GM18951 (cell line): ENCODE measurements at regions not wholly inside any gene's neighbourhood (a gene's known extent, or its start where the extent isn't known, plus 50 kb on each side); places are given as distances from the start of the nearest gene placed in this dataset.
"Not testable (repeated sequence)": the region's sequence is repeated elsewhere in the genome, so short reads cannot be mapped to it uniquely, and the experiment has no call there.

ENCODE experiments used
- POLR2A ChIP-seq: IDR thresholded peaks from 4 replicates; pipeline ENCODE4 v1.6.1; 2011; ENCODE audit warnings: mild to moderate bottlenecking; ENCODE audit not compliant: insufficient read length, insufficient read depth; ENCODE audit errors: extremely low read depth
- in situ Hi-C: fragments of 300-500 bp; cut with MboI; formaldehyde crosslinking; loops from one replicate; pipeline ENCODE4 v1.12.0; 2022; ENCODE audit warnings: low sequenced_read_pairs, mixed read lengths, inconsistent platforms; ENCODE audit not compliant: unreplicated experiment

DNA sequence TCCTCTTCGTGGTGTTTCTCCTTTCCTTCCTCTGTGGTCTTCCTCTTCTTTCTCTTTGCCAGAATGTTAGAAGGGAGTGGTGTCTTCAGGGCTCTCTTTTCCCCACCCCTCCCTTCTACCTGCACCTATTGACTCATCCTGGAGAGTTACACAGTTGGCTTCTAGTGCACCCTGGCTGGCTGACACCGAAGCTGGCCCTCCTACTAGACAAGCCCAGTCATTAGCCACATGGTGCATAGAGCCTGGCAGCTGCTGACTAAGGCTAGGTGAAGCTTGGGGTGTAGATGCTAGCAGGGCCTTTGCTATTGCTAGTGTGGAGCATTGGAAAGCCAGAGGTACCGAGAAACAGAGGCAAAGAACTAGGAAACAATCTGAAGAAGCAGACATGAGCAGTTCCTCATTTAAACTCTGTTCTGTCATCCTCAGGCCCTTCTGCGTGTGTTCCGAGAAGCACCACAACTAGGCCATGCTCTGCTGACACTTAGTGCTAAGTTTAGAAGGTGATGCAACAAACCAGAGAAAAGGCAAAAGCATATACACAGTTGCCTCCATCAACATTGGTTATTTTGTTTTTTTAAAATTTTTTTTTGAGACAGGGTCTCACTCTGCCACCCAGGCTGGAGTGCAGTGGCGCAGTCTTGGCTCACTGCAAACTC is 213.9 kb downstream of the BAMBI start:
- no peak for TF ChIP-seq POLR2A
- in situ Hi-C loops: no loop called here

- TF ChIP-seq POLR2A: no peak
- in situ Hi-C loops: no loop called here
These were observed 215.7 kb downstream of the BAMBI start for GRCh38 chr10:28892818-28893547.

- no peak for TF ChIP-seq POLR2A
- in situ Hi-C loops: no loop called here
These were observed 216.8 kb downstream of the BAMBI start for GRCh38 chr10:28894146-28894545.

DNA sequence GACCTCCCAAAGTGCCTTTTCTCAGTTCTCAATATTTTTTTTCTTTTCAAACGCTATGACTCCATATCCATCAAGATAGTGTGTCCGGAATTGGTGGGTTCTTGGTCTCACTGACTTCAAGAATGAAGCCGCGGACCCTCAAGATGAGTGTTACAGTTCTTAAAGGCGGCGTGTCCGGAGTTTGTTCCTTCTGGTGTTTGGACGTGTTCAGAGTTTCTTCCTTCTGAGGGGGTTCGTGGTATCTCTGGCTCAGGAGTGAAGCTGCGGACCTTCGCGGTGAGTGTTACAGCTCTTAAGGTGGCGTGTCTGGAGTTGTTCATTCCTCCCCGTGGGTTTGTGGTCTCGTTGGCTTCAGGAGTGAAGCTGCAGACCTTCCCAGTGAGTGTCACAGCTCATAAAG is 218.3 kb downstream of the BAMBI start:
- in situ Hi-C loops: not testable (repeated sequence)

DNA sequence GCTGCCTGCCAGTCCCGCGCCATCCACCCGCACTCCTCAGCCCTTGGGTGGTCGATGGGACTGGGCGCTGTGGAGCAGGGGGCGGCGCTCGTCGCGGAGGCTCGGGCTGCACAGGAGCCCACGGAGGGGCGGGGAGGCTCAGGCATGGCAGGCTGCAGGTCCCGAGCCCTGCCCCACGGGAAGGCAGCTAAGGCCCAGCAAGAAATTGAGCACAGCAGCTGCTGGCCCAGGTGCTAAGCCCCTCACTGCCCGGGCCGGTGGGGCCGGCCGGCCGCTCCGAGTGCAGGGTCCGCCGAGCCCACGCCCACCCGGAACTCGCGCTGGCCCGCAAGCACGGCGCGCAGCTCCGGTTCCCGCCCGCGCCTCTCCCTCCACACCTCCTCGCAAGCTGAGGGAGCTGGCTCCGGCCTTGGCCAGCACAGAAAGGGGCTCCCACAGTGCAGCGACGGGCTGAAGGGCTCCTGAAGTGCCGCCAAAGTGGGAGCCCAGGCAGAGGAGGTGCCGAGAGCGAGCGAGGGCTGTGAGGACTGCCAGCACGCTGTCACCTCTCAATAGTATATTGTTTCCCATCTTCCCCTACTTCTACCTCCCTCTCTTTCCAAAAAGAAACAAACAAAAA is 219.6 kb downstream of the BAMBI start:
- in situ Hi-C loops: not testable (repeated sequence)

- in situ Hi-C loops: no loop called here
- no peak for TF ChIP-seq POLR2A
These were observed 220.5 kb downstream of the BAMBI start for GRCh38 chr10:28897617-28898464.

- no peak for TF ChIP-seq POLR2A
- in situ Hi-C loops: no loop called here
These were observed 224.9 kb downstream of the BAMBI start for GRCh38 chr10:28902215-28902614.

- no peak for TF ChIP-seq POLR2A
- in situ Hi-C loops: no loop called here
These were observed 225.7 kb downstream of the BAMBI start for GRCh38 chr10:28903063-28903462.

- TF ChIP-seq POLR2A: no peak
- in situ Hi-C loops: no loop called here
These were observed 226.4 kb downstream of the BAMBI start for GRCh38 chr10:28903736-28904135.

GRCh38 chr10:28905371-28905770 is 228.1 kb downstream of the BAMBI start:
- no peak for TF ChIP-seq POLR2A
- in situ Hi-C loops: no loop called here

DNA sequence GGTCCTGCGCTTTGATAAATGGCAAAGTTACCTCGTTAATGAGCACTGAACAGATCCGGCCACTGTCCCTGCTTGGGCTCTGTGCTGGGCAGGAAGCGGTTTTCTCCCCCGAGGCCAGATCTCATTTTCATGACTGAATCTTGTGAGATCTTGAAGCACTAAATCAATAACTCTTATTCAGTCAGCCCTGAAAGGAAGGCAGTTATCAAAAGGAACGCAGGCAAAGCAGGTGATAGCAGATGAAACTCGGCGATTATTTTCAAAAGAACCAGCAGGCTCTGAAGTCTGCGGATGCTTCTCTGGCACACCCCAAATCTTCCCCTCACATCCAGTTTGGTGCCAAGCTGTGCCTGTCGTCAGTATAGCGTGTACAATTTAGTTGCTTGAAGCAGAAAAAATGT is 228.7 kb downstream of the BAMBI start:
- in situ Hi-C loops: no loop called here
- TF ChIP-seq POLR2A: no peak

DNA sequence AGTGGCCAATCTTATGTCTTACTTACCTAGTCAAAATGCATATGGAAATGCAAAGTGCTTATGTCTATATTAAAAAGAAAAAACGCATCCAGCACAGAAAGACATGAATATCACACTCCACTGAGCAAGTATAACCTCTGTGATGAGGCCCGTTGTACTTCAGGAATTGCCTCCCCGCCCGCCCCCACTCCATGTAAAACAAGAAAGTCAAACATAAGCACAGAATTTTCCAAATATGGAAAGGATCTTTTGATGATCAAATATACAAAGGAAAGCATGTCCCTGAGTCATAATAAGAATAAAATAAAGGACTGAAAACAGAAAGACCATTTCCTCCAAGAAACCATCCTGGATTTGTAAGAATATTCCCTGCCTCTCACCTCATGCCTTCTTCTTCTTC is 229.1 kb downstream of the BAMBI start:
- in situ Hi-C loops: no loop called here
- TF ChIP-seq POLR2A: no peak

GRCh38 chr10:28906934-28907333 is 229.6 kb downstream of the BAMBI start:
- in situ Hi-C loops: no loop called here
- no peak for TF ChIP-seq POLR2A

DNA sequence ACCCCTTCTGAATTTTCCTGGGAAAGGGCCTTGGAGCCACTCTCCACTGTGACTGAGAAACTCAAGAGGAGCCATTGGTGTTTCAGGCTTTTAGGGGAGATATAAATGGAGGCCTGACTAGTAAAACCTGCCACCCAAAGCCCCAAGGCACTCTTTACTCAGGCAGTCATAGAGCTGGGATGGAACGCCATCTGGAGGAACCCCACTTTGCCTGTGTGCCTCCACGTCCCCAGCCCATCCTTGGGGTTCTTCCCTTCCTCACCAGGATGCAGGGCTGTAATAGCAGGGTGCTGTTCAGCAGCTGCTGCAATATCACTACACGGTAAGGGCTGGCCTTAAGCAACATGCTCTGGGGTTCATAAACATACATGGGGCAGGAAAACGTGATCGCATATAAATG is 232.6 kb downstream of the BAMBI start:
- in situ Hi-C loops: no loop called here
- TF ChIP-seq POLR2A: no peak

GRCh38 chr10:28910956-28911355 is 233.6 kb downstream of the BAMBI start:
- no peak for TF ChIP-seq POLR2A
- in situ Hi-C loops: no loop called here

GRCh38 chr10:28911511-28911910 is 234.2 kb downstream of the BAMBI start:
- in situ Hi-C loops: not testable (repeated sequence)
